Astrocyte of the hippocampus (primary cell): ENCODE measurements at regions not wholly inside any gene's neighbourhood (a gene's known extent, or its start where the extent isn't known, plus 50 kb on each side); places are given as distances from the start of the nearest gene placed in this dataset.
"Not testable (repeated sequence)": the region's sequence is repeated elsewhere in the genome, so short reads cannot be mapped to it uniquely, and the experiment has no call there.

Source experiments
- DNase-seq: peaks from one replicate; pipeline ENCODE4 v3.0.0; 2011; ENCODE audit warnings: low read depth, low spot score

- DNase-seq: peak; percentile 9
These were observed 698.3 kb downstream of the LRRIQ3 start for GRCh38 chr1:73499671-73500070.

GRCh38 chr1:73491621-73492020 is 706.4 kb downstream of the LRRIQ3 start:
- no peak for DNase-seq

DNA sequence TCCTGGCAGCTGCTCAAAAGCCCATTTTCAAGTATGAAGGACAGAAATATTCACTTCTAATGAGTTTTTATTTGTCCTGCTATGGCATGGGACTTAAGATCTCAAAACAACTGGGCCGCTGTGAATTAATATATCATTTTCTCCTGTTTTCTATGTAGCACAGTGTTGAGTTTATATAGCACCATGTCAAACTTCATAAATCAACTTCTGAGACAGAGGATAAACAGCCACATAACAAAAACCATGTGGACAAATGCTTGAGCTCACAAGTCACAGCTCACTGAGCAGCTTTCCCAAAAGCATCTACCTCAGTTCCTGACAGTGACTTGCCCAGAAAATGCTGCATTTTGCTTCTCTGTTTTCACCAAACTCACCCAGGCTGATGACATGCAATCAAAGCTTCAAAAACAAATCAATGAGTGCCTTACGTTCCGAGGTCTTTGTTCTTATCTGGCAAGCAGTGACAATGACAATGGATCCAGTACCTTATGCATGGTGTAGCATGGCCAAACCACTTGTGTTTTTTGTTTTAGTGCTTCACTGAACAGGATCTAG is 722.6 kb downstream of the LRRIQ3 start:
- DNase-seq: peak; percentile 3

GRCh38 chr1:73472810-73473209 is 725.2 kb downstream of the LRRIQ3 start:
- no peak for DNase-seq

- no peak for DNase-seq
These were observed 730.2 kb downstream of the LRRIQ3 start for GRCh38 chr1:73467731-73468130.

DNA sequence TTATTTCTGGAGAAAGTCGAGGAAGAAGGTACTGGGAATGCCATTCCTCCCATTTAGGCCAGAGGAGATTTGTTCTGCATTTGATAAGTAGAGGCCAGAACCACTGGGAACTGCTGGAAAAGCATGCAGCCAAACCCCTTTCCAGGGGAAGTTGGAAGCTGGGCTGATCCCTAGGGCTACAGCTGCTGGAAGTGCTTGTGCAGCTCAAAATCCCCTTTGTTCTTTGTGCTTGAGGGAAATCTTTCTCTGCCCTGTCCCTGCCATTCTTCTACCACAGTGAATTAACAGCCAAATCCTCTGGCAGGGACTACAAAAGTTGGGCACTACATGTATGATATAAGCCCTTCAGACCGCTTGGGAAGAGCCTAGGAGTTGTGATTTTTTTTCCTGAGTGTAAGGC is 734.1 kb downstream of the LRRIQ3 start:
- no peak for DNase-seq

GRCh38 chr1:73452522-73452921 is 745.5 kb downstream of the LRRIQ3 start:
- DNase-seq: no peak

GRCh38 chr1:73450668-73451067 is 747.3 kb downstream of the LRRIQ3 start:
- not testable (repeated sequence) for DNase-seq

DNA sequence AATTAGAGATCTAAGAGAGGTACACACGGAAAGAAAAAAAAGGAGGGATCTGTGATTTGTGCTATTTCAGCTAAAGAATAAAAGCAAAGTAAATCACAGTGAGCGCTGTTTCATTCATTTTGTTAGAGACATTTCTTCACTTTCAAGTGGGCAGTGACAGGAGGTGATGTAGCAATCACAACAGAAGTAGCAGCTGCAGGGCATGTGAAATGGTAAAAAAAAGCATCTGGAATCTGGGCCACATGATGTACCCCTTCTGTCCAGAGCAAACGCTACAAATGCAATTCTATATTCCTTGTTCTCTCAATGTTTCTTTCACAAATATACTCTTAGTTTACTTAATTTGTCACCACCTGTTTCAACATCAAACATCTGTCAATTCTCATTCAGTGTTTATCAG is 786.5 kb downstream of the LRRIQ3 start:
- no peak for DNase-seq

DNA sequence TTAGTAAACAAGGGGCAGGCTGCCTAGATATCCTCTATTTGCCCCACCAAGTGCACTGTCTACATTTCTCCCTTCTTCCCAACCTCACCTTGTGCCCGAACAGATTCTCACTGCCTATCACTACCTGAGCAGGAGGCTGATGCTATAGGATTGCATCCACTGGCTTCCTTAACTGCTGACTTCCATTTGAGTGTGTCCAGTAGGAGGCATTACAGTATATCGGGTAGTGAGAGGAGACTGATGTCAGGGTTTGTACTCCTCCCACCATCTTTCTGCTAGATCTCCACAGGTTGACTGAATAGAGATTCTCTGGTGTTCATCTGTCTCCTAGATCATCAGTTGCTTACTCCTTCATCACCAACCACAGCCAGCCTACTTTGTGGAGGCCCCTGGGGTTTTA is 796.3 kb downstream of the LRRIQ3 start:
- no peak for DNase-seq

GRCh38 chr1:73382966-73383365 is 815.0 kb downstream of the LRRIQ3 start:
- no peak for DNase-seq

- DNase-seq: no peak
These were observed 831.1 kb downstream of the LRRIQ3 start for GRCh38 chr1:73366734-73367413.

DNA sequence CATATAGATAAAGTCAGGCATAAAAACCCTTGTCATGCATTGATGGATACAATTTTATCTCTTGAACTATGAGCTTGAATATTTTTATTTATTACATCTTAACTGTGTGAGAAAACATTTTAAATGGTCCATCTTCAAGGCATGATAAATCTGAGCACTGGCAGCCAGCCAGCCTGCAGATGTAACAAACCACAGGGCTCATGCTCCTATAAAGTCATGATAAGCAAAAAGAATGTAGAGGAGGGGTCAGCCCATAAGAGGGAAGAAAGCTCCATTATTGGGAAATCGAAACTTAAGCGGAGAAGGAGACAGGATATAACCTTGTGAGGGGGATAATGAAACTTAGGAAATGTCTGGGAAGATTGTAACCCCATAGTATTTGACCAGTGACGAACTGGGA is 839.0 kb downstream of the LRRIQ3 start:
- no peak for DNase-seq

DNA sequence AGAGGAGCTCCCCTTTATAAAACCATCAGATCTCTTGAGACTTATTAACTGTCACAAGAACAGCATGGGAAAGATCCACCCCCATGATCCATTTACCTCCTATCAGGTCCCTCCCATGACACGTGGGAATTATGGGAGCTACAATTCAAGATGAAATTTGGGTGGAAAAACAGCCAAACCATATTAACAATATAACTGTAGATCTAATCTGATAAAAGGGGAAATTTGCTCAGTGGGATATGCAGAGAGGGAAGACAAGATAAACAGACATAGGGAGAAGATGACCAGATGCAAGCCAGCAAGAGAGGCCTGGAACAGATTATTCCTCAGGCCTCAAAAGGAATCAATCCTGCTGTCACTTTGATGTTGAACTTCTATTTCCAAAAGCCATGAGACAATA is 841.5 kb downstream of the LRRIQ3 start:
- DNase-seq: no peak

DNA sequence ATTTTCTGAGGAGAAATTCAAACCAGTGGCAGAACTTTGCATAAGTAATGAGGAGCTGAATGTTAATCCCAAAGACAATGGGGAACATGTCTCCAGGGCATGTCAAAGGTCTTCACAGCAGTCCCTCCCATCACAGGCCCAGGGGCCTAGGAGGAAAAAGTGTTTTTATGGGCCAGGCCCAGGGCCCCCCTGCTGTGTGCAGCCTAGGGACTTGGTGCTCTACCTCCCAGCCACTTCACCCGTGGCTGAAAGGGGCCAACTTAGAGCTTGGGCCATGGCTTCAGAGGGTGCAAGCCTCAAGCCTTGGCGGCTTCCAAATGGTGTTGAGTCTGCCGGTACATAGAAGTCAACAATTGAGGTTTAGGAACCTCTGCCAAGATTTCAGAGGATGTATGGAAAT is 854.0 kb downstream of the LRRIQ3 start:
- DNase-seq: no peak

- no peak for DNase-seq
These were observed 864.0 kb downstream of the LRRIQ3 start for GRCh38 chr1:73333847-73334503.

DNA sequence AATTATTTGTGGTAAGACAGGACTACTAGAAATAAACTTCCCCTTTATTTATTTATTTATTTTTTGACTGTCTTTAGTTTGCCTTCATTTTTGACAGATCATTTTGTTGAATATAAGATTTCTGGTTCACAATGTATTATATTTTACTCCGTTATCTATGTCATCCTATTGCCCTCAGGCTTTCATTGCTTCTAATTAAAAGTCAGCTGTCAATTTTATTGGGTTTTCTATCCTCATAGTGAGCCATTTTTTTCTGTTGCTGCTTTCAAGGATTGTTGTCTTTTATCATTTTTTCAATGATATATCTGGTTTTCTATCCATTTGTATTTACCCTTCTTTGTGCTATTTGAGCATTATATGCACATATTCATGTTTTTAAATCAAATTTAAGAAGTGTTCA is 866.2 kb downstream of the LRRIQ3 start:
- DNase-seq: no peak

DNA sequence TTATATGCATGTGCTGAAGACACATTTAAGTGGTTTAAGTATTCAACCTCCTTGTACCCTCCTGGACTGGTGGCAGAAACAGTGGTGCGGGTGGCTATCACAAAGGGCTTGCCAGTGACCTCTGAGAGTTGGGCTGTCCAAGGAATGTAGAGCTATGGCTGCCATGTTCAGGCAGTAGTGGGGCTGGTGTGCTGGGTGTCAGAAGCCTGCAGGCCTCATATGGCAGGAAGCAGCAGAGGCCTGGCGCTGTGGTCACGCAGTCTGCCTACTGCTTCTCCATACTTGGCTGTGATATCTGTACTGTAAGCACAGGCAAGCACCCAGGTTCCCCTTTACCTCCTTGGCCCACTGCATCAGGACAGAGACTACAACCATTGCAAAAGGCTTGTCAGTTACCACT is 870.0 kb downstream of the LRRIQ3 start:
- no peak for DNase-seq

DNA sequence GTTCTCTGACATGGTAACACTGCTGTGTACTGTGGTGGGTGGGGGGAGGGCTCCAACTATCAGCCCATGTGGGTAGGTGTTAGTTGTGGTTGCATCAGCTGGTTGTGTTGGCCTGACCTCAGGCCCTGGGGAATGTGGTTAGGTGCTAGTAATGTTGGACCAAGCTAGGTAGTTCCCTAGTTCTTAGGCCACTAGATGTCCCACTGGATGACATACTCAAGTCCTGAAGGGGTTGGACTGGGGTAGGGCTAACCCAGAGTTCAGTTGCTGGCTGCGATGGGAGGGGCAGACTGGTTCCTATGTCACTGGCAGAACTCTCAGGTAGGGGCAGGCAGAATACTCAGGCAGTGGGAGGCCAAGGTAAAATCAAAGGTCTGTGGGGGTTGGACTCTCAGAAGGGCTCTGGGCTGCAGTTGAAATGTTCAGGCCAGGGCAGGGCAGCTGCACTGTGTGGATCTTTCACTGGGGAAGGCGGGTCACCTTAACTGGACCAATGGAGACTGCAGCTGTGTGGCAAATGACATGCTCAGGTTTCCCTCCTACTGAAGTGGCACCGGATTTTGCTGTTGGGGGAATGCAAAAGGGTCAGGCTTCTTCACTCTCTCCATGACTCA is 870.7 kb downstream of the LRRIQ3 start:
- DNase-seq: no peak

DNA sequence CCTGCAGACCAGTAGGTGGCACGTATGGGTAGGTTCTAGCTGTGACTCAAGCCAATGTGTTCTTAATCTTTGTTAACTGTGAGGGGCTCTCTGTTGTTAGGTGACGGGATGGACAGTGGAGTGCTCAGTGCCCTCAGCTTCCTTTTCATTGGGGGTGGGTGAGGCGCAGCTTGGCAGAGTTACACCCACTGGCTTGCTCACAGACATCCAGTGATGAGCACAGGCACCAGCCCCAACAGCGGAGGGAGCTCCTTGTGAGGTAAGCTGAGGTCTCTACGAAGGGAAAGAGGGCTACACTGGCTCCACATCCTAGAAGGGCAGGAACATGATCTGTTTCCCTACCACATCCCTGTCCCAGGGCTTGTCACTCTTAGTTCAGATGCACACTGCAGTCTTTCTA is 871.3 kb downstream of the LRRIQ3 start:
- no peak for DNase-seq

DNA sequence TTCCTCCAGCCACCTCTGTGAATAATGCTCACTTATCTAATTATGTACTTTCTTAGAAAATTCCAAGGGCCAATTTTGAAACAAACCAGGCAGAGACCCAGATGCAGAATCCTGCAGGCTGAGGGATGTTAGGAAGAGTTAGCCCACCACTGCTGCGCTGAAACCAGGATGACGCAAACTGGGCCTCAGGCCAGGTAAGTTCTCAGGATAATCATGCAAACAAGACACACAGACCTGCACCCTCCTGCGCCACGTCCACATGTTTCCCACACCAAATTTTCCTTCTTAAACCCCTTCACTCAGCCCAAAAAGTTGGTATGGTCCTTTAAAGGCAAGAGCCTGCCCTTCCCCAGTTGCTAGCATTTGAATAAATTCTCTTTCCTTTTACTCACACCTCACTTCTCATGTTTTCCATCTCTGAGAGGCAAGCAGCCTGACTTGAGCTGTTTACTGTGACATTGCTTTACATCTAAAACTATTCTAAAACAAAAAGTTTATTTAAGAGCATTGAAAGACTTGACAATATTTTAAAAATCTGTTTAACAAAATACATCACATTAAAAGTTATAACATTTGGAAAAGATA is 887.1 kb downstream of the LRRIQ3 start:
- DNase-seq: peak; percentile 8

GRCh38 chr1:73306899-73307555 is 890.9 kb downstream of the LRRIQ3 start:
- no peak for DNase-seq
